DMS153 treated with DMSO at 0.1 percent for 48 hours (cell line): ENCODE measurements at regions not wholly inside any gene's neighbourhood (a gene's known extent, or its start where the extent isn't known, plus 50 kb on each side); places are given as distances from the start of the nearest gene placed in this dataset.

Experiments used
- DNase-seq: peaks from one replicate; lab custom pipeline; 2025; ENCODE audit not compliant: unreplicated experiment; lab: John Stamatoyannopoulos, UW

DNA sequence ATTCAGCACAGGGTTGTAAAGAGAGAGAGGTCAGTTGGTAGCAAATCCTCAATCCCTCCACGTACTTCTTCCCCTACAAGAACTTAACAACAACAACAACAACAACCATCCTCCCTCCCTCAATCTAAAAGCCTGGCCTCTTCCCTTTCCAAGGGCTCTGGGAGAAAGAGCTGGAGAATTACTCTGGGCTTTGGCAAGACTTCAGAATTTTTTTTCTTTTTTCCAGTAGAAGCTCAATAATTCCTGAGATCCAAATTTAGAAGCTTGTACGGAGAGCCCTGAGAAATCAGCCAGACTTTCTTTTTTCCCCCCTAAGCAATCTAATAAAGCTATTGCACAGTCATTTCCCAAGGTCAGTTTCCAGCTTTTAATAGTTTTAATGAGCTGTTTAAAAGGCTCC lies 95.8 kb upstream of the CACNA2D3 start:
- DNase-seq: no peak

DNA sequence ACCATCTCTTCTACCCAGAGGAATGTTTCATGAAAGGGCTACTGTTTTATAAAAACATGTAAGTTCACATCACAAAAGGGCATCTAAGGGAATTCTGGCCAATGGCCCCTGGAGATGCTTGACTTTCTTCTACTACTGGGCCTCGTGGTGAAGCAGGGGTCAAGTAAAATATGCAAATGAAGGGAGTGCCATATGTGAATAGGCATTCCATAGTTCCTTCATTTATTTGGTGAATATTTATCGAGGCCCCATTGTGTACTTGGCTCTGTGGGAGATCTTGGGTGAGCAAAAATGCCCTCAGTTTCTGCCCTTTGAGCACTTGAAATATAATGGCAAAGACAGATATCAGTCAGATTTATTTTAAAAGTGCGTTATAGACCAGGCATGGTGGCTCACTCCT lies 101.3 kb upstream of the CACNA2D3 start:
- no peak for DNase-seq

DNA sequence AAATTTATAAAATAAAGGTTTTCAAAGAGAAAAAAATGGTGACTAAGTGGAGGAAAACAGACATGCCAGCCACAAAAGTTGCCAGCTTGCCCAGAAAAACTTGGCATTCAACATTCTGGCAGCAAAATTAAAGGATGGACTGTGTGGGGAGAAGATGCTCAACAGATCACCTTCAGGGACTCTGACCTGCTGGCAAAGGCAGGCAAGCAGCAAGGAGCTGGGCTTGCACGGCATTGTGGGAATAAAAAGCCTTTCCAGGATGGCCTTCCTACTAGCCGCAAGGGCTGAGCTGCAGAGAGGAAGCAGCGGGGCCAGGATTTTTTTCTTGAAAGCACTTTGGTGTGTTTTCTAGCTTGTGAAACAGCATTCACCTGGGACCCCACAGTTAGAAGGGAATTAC lies 101.9 kb upstream of the CACNA2D3 start:
- no peak for DNase-seq

DNA sequence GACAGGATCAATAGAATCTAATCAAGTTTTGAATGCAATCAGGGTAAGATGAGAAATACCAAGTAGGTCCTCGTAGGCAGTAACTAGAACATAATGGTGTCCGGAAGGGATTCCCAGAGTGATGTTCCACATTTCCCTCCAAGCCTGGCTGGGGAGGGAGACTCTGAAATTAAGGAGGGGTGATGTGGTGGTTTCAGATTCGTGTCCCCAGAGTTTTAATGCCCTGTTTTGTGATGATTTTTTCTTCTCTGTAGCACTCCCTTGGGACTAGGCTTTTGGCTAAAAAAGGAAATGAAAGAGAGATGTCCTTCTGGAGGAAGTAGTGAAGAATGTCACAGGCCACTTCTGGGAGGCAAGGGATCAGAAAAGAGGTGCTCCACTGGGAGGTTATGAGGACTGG lies 108.3 kb upstream of the CACNA2D3 start:
- no peak for DNase-seq

DNA sequence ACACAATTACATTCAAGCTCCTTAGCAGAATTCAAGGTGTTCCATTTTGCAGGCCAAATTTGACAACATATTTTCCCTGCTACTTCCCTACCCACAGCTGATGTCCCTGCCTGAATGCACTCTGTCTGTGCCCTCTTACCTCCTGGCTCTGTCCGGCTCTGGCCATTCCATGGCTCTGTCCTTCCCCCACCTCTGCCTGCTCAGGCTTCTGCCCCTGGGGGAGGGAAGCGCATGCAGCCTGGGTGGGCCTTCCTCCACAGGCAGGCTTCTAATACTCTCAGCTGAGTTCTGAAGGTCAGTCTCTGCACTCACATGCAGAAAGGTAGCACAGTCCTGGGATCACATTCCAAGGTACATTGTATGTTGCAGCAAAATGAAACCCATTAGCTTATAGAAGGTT lies 113.6 kb upstream of the CACNA2D3 start:
- no peak for DNase-seq

DNA sequence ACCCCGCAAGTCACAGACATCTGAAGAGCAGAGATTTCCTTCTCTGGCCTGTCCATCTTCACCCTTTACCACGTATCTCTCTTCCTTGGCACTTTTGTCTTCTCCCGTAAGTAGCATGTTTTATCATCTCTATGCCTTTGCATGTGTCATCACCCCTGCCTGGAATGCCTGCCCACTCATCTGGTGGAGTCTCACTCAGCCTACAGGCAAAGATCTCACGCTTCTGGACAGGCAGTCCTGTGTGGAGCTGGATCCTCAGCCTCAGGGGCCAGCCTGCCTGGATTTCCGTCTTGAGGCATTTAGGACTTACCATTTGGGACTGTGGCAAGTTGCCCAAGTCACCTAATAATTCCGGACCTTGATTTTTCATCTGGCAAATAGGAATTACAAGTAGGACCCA lies 114.3 kb upstream of the CACNA2D3 start:
- DNase-seq: no peak

DNA sequence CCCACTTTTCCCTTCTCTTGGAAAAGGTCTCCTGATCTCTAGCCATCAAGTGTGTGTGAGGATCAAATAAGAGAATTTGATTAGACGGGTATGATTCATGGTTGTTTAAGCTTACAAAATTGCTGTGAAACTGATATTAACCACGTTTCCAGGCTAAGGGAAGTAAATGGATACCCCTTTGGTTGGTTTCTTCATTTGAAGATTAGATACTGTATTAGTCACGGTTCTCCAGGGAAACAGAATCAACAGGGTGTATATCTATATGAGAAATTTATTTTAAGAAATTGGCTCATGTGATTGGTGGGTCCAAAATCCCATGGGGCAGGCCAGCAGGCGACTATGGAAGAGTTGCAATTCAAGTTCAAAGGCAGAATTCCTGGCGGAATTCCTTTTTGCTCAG lies 112.7 kb upstream of the SELENOK start:
- no peak for DNase-seq

DNA sequence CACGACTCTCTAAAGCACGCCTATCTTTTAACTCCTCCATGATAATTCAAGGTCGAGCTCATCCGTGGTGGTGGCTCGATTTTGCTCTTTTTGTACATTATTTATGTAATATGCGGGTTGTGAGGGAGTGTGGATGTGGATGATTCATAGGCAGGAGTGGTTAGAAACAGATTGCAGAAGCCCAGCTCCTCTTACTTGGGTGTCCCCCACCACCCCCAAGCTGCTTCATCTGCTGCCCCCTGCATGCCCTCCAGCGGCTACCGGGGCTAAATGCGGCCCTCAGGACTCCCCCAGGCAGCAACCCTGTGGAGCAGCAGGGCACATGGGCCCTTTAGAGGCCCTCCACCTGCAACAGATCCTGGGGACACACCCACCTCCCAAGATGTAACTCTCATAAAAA lies 111.5 kb upstream of the SELENOK start:
- DNase-seq: no peak

DNA sequence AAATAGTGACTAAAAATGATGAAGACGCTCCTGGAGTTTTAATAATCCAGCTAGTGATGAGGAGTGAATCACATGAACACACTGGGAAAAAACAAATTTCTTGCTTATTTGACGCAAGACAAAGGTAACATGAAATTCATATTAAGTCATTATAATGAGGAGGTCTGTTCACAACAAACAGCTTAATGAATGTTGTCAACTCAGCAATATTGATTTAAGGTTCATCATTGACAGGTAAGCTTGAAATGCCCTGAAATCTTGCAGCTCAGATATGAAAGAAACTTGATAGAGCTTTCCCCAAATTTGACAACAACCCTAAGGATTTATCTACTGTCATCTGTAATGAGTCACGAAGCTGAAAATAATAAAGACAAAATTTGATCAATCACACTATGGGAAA lies 108.1 kb upstream of the SELENOK start:
- no peak for DNase-seq

DNA sequence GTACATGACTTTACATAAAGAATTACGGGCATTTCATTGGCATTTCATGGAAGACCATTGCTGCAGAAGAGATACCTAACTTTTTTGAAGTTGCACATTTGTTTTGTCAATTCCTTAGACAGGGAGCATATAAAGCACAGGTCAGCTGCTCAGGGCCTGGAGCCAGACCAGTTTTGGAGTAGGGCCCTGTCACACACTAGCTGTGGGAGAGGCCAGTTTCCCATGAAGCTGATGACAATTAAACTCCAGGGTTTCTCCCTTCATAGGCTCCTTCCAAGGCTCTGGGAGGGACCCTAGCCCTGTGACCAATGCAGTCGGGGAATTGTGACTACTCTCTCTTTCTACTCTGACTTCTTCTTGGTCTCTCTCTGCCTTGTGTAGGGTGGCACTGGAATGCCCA lies 107.3 kb upstream of the SELENOK start:
- no peak for DNase-seq

DNA sequence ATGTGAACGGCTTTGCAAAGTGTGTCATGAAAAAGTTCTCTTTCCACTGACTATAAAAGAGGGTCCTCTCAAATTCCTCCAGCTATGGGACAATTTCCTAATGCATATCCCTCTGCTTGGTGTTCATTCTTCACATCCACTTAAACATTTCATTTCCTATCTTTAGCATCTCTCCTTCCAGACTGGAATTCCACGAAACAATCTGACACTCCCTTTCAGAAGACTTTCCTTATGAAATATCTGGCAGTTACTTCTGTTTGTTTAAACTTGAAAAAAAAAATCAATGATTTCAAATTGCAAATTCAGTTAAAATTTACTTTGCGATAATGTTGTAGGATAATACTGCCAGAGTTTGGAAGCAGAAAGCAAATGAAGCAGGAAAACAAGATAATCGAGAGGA lies 105.8 kb upstream of the SELENOK start:
- no peak for DNase-seq

DNA sequence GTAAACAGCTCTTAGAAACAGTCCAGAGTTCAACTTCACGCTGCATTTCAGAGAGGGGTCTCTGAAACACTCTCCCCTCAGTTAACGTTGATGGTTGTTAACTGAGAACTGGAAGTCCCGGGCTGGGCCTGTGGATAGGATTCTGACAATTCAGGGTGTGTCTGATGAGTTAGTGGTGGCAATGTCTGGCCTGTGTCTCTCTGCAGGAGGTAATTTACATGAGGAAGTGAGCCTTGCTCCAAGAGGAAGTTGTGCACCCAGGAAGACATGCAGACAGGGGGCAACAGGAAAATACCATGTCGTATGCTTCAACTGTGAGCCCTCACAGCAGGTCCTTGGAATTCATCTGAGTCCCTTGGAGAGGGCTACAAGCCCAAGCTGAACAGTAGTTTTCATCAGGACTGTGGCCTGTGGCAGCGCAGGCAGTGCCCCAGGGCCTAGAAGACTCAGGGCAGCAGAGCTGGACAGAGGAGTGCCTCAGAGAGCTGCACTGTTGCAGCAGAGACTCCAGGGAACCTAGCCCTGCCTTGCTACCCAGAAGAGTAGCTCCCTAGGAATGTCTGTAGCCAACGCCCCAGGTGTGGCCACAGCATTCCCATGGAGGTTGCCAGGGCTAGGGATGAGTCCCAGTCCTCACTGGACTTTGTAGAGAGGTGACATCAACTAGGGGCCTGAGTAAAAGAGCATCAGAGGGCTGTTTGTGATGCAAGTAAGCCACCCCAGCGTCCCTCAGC lies 104.6 kb upstream of the SELENOK start:
- no peak for DNase-seq

DNA sequence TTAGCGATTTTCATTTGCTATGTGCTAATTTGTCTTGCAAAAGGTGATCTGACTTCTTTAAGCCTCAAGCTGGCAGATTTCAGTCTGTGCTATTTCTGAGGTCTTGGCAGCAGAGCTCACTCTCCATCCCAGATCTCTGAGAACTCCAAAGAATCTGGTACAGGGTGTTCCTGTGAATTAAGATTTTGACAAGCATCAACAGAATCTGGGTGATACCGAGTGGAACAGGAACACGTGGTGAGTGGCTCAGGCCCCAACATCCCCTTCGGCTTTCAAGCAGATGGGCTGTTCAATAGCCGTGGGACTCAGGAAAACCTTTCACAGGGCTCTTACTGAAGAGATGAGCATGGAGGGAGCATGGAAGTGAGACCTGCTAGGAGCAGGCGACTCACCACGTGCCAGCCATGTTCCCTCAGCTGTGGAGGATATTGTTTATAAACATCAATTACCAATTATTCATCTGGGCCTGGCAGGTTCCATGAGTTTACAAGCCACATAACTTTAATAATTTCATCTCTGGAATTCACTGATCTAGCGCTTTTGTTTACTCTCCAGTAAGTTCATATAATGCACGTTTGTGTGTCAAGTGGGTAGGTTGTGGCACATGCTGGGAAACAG lies 103.4 kb upstream of the SELENOK start:
- DNase-seq: no peak

DNA sequence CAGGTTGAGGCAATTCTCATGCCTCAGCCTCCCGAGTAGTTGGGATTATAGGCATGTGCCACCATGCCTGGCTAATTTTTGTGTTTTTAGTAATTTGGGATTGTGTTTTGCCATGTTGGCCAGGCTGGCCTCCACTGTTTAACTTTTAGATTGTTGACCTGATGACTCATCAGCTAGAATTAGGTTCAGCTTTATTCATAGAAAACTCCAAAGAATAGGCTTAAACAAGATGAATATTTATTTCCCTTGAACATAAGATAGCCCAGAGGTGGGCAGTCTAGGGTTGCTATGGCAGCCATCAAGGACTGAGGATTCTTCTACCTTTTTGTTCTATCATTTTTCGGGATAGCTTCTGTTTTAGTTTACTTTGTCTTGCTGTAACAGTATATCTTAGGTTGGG lies 99.6 kb upstream of the SELENOK start:
- DNase-seq: no peak

DNA sequence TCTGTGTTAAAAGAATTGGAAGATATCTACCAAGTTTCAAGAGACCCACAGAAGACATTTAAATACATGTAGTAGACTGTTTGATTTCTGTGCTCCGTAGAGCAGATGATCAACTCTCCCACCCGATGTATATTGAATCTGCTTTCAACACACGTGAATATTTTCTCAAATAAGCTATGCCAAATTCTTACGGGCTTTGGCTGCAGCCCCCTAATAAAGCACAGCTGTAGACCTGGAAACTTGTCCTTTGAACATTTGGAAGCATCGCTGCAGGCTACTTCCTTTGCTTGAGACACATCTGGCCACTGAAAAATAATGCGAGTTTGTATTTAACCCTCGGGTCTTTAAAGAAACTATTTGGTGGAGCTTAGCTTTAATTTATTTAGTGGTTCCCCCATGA lies 98.3 kb upstream of the SELENOK start:
- no peak for DNase-seq

DNA sequence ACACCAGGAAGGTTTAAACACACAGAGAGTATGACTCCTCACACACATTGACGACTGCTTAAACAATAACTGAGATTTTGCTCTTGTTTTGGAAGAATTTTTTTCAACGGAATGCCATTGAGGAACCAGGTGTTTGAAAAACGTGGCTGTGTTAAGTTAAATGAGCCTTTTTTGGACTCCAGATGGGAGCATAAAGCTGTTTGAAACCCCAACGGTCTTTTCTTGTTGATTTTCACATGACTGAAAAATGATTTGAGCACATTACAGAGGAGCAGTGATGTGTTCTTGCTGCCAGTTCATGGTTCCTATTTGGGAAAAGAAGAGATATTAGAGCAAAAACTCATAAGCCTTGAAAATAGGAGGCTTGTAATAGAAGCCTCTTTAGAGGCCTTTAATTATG lies 97.8 kb upstream of the SELENOK start:
- no peak for DNase-seq

DNA sequence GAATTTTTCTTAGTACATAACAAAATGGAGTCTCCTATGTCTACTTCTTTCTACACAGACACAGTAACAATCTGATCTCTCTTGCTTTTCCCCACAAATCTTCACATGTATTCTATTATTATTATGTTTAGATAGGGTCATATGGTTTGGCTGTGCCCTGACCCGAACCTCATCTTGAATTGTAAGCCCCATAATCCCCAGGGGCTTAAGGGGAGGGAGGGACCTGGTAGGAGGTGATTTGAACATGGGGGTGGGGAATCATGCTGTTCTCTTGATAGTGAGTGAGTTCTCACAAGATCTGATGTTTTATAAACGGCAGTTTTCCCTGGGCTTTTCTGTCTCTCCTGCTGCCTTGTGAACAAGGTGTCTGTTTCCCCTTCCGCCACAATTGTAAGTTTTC lies 86.7 kb upstream of the SELENOK start:
- no peak for DNase-seq

DNA sequence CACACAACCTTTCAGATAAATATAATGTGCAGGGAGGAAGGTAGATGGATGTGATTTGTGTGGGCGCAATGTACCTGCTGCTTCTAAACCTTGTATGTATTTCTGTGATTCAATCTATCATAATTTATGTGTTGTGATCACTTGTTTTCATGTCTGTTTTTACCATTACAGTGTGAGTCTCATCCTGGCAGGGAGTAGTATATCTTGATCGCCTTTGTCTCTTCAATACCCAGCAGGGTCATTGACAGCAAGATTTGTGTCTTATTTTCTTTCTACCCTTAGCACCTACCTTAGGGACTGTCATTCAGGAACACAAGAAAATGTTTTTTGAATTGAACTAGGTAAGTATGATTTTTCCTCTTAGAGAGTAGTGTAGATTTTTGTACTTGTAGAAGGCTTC lies 83.7 kb upstream of the SELENOK start:
- DNase-seq: no peak

DNA sequence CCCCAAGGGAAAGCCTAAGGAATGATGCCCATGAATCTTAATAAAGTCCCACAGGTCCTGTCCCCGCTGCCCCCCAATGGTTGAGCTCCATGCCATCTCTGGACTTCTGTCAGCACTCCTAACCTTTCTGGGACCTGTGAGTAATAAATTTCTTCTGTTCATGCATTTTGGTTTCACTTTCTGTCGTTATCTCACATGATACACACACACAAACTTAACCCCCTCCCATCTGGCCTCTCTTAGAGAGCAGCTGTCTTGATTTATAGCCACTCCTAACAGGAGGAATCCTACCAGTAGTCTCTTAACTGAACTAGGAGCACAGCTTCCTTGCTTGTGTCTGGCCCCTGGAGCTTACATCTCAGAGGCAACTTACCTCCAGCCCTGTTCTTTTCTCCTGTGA lies 82.7 kb upstream of the SELENOK start:
- no peak for DNase-seq

DNA sequence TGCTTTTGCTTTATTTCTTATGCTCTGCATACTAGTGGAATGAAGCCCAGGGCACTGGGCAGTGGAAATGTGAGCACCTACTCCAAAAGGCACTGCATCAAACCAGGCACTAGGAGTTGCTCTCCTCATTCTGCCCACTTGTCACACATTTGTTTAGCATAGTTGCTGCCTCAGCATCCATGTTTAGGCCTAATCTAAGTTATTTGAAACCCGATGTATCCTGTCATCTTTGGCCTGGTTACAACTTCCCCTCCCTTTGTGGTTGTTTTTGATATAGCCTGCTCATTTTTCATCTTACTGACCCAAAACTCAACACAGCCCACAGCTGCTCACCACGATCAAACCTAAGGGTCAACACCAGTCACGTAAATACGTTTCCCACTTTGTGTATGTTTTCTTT lies 82.2 kb upstream of the SELENOK start:
- no peak for DNase-seq

DNA sequence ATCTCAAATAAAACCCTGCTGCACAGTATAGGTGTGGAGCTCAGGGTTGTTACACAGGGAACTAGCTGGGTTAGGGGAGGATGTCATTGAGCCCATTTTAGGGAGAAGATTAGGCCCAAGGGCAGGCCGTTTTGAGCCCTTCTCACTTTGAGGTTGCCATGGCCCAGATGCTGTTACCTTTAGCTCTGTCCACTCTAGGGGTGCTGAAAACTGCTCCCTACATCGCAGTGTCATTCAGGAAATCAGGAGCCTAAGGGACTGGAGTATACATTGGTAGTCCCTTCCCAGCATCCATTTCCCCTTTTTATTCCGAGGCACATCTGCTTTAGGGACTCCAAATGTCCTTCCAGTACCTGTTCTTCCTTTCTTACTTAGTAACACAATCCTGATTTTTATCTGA lies 79.0 kb upstream of the SELENOK start:
- no peak for DNase-seq

DNA sequence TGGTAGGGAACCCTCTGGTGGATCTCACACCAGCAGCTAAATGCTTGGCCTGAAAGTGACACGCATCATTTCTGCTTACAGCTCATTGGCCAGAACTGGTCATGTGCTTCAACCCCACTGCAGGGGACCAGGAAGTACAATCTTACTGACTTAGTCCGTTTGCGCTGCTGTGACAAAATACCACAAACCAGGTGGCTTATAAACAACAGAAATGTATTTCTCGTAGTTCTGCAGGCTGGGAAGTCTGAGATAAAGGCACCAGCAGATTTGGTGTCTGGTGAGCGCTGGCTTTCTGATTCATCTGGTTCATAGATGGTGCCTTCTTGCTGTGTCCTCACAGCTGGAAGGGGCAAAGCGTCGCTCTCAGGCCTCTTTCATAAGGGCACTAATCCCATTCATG lies 77.4 kb upstream of the SELENOK start:
- no peak for DNase-seq

DNA sequence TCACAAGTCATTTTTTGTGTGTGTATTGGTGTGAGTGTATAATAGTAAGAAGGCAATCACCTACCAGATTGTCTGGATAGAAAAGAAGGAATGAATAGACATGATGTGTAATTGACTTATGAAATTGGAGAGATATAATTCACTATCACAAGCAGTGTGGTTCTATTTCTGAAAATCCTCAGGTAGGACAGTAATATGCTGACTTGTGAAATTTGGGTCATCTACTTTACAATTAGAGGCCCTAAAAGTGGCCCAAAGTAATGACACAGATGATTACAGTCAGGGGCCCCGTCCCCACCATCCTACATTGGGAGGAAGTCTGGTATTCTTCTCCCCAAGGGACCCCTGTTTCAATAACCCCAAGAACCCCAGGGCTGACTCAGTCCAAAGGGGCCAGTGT lies 73.6 kb upstream of the SELENOK start:
- no peak for DNase-seq
